ENCODE measurements at regions not wholly inside any gene's neighbourhood (a gene's known extent, or its start where the extent isn't known, plus 50 kb on each side); places are given as distances from the start of the nearest gene placed in this dataset.
A peak's percentile ranks its signal among the peaks of the same experiment; 100 is the strongest.

DNA sequence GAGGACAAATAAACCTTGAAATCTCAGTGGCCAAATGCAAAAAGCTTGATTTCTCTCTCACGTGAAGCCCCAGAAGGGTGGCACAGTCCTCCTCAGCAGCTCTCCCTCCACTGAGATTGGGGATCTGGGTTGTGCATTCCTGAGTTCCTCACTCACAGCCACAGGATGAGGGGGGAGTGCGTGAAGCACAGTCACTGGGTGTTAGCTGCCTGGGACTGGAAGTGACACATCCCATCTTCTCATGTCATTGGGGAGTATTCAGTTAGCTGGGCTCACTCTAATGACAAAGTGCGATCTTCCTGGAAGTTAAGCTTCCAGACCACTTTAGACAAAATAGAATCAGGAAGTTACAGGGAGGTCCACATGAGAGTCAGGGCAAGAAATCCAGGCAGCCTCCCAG lies 192.2 kb upstream of the LRFN2 start:
- peak; percentile 36 for DNase-seq (ENCODE audit: low spot score)
- intact Hi-C loops (cut with DNase I), result no loop called here

- DNase-seq (ENCODE audit: low spot score), result peak; percentile 19
- intact Hi-C loops (cut with DNase I), result no loop called here
Observed at GRCh38 chr6:40778918-40779317, 191.8 kb upstream of the LRFN2 start.

DNA sequence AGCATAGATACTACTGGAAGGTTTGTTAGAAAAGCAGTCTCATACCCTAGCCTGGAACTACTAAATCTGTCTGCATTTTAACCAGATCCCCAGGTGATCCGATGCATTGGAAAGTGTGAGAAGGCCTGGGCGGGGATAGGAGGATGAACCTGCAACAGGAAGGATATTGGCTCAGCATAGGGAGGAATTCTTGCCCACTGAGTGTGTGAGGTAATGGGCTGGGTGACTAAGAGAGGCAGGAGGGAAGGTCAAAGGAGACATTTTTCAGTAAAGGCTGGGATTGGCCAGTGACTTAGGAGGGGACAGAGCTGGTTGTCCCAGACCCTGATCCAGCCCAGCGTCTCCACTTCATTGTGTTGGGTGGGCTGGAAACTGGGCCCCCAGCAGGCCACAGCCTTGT lies 191.0 kb upstream of the LRFN2 start:
- intact Hi-C loops (cut with DNase I), result no loop called here
- DNase-seq (ENCODE audit: low spot score), result peak; percentile 49

DNA sequence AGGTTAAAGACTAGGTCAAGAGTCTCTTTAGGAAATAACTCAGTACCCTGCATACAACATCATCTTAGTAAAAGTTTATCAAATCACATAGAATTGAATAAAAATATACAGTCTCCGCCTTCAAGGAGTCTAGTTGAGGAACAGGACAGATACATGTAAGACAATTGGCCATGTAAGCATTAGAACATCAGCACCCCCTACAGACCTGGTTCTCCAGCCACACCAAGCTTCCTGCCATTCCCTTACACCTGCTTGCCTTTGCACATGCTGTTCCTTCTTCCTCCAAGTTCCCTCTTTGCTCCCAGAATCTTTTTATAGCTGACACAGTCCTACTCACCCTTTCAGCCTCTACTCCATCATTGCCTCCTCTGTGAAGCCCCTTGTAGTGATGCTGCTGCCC lies 187.8 kb upstream of the LRFN2 start:
- intact Hi-C loops (cut with DNase I), result no loop called here
- DNase-seq (ENCODE audit: low spot score), result no peak

- intact Hi-C loops (cut with DNase I), result no loop called here
- no peak for DNase-seq (ENCODE audit: low spot score)
Observed at GRCh38 chr6:40770794-40771193, 183.6 kb upstream of the LRFN2 start.

DNA sequence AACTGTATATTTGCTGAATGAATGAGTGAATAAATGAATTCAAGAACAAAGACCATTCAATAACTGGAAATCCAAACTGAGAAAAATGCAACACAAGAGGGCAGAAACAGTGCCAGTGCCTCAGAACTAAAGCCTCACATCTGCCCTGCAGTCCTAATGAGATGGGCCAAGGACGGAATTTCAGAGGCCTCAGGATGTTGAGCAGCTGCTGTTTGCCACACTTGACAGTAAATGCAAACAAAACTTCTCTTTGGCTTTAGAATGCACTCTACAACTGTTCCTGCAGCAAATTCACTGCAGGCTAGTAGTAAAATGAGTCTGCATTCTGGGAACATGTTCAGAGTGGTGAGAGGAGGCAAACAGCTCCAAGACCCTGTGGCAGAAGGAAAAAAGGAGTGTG lies 177.6 kb upstream of the LRFN2 start:
- intact Hi-C loops (cut with DNase I), result no loop called here
- no peak for DNase-seq (ENCODE audit: low spot score)

DNA sequence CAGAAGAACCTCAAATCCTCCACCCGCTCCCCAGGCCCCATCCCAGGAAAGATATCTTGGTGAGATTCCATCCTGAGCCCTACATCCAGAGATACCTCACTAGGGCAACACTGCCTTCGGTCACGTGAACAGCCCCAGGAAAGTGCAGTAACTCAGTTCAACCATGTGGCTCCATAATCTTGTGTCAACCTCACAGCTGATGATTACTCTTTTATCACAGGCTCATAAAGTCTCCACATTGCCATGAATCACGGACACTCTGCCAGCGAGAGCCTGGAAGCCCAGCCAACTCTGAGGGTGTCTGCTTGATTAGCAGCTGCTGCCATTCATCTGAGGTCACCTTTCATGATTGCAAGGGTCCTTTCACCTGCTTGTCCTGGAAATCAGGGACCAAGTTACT lies 175.8 kb upstream of the LRFN2 start:
- peak; percentile 83 for DNase-seq (ENCODE audit: low spot score)
- intact Hi-C loops (cut with DNase I), result no loop called here

- no peak for DNase-seq (ENCODE audit: low spot score)
- intact Hi-C loops (cut with DNase I), result no loop called here
Observed at GRCh38 chr6:40760887-40761286, 173.7 kb upstream of the LRFN2 start.

- intact Hi-C loops (cut with DNase I), result no loop called here
- no peak for DNase-seq (ENCODE audit: low spot score)
Observed at GRCh38 chr6:40759838-40760237, 172.7 kb upstream of the LRFN2 start.

- no peak for DNase-seq (ENCODE audit: low spot score)
- intact Hi-C loops (cut with DNase I), result no loop called here
Observed at GRCh38 chr6:40759264-40759663, 172.1 kb upstream of the LRFN2 start.

DNA sequence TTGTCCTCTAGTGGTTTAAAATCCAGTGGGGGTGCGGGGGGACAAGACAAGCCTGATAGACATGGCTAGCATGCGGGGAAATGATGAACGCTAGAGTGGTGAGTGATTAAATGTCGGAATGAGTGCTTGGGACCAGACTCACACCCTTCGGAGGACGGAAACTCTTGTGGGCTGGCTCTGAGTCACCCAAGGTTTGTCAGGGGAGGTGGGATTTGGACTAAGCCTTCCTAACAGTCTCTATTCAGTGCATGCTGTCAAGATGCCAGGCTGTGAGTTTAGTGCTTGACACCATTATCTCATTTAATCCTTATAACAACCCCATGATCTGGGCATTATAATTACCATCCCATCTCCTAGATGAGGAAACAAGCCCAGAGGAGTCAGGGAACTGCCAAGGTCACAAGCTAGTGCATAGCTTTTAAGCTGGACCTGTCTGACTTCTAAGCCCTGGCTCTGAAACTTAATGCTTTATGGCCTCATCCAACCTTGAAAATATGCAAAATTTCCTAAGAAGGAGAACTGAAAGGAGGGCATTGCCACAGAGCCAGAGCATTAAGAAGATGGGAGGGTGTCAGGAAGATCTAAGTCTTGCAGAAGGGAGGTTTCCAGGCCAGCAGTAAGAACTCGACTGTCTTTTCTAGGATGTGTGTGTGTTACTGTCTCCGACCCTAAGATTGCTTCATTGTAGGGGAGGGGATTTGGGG lies 168.7 kb upstream of the LRFN2 start:
- DNase-seq (ENCODE audit: low spot score), result no peak
- intact Hi-C loops (cut with DNase I), result no loop called here

DNA sequence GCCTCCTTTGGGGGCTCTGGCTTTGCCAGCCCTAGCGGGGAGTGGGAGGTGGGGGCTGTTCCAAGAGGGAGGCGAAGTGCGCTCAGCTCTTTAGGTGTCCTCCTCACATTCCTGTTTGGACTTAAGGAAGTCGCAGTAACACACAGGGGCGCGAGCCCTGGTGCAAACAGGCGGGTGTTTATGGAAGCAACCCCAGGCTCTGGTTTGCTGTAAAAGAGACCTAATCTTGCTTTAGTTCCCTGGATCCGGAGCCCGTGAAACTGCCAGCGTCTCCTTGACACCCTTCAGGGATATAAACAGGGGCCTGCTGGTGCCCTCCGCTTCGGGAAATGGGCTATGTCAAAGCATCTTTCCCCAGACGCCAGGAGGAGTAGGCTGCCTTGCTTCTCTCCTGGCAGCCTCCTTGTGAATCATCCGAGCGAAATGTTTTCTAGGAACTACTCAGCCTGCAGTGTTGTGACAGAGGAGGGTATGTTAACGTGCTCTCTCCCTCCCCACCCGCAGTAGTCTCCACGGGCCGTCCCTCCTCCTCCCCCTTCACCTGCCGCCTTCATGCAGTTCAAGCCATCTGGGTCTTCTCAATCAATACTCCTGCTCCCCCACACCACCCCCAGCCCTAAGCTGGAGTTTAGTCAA lies 168.0 kb upstream of the LRFN2 start:
- no peak for DNase-seq (ENCODE audit: low spot score)
- intact Hi-C loops (cut with DNase I), result no loop called here

DNA sequence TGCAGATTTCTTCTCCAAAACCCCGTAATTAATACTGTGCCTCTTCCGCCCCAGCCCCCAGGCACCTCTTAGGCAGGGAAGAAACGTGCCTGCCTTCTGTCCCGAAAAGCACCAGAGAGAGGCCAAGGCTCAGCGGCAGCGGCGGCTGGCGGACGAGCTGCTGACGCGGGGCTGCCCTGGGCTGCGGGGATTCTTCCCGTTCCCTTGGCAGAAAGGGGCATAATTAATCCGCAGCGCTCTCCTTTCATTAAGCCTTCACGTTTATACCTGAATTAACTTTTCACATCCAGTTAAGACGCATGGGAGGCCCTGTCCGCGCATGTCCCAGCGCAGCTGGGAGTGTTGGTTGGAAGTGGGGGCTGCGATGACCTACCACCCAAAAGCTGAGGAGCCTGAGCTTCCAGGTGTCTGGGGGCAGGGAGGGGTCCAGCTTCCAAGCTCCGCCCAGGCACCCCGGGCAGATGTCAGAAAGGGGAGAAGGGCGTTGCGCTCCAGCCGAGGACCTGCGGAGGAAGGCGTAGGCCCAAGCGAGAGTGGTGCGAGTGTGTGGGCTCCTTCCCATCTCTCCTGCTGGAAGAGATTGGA lies 167.4 kb upstream of the LRFN2 start:
- DNase-seq (ENCODE audit: low spot score), result no peak
- intact Hi-C loops (cut with DNase I), result no loop called here

- intact Hi-C loops (cut with DNase I), result no loop called here
- DNase-seq (ENCODE audit: low spot score), result no peak
Observed at GRCh38 chr6:40753675-40754448, 166.7 kb upstream of the LRFN2 start.

GRCh38 chr6:40753048-40753447 lies 165.9 kb upstream of the LRFN2 start:
- no peak for DNase-seq (ENCODE audit: low spot score)
- intact Hi-C loops (cut with DNase I), result no loop called here

GRCh38 chr6:40744835-40745234 lies 157.7 kb upstream of the LRFN2 start:
- intact Hi-C loops (cut with DNase I), result no loop called here
- no peak for DNase-seq (ENCODE audit: low spot score)

GRCh38 chr6:40743690-40744446 lies 156.7 kb upstream of the LRFN2 start:
- intact Hi-C loops (cut with DNase I), result no loop called here

DNA sequence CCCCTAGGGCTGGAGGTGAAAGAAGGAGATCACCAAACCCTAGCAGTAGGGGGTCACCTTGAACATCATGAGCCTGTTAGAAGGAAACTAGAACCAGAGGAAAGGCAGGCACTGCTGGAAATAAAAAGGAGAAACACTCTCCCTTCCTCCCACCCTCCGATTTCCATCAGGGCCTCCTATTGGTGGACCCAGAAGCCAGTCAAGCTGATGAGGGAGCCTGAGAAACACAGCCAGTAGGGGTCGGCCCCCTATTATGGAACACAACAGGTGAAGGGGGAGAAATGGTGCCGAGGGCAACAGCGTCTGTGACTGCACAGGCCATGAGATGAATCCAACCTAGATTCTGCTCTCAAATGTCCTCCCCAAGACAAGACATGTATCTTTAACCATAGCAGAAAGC lies 156.1 kb upstream of the LRFN2 start:
- intact Hi-C loops (cut with DNase I), result no loop called here
- no peak for DNase-seq (ENCODE audit: low spot score)

More at GRCh38 chr6:40743690-40744446, 156.7 kb upstream of the LRFN2 start:
- DNase-seq (ENCODE audit: low spot score), result no peak

DNA sequence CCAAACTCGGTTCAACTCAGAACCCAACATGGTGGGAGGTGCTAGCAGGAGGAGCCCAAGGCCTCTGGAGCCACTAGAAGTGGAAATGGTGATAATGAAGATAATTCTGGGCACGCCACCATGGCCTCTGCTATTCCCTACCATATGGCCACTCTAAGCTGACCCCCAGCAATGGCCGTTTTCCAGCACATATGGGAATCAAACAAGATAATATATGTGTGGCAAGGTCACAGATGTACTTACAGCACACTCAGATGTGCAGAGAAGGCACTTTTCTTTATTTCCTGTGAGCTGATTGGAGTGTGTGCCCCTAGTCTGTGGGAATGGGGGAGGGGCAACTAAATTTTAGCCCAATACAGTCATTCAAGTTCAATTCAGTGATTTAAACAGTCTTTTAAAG lies 153.4 kb upstream of the LRFN2 start:
- intact Hi-C loops (cut with DNase I), result no loop called here

More for the DNA sequence above, 153.4 kb upstream of the LRFN2 start:
- no peak for DNase-seq (ENCODE audit: low spot score)

All from cardiac septum (tissue), 1 donor.